GM19328 (cell line): ENCODE measurements at regions not wholly inside any gene's neighbourhood (a gene's known extent, or its start where the extent isn't known, plus 50 kb on each side); places are given as distances from the start of the nearest gene placed in this dataset.

Experiments used
- ATAC-seq: cut with Tn5 transposase; IDR thresholded peaks from one replicate; pipeline ENCODE4 v1.9.1; 2021; ENCODE audit warnings: mild to moderate bottlenecking, moderate library complexity; ENCODE audit not compliant: unreplicated experiment

- ATAC-seq: no peak
These were observed 894.5 kb upstream of the ACVR2A start for GRCh38 chr2:146950361-146950760.

GRCh38 chr2:146949400-146949799 lies 895.4 kb upstream of the ACVR2A start:
- no peak for ATAC-seq

- no peak for ATAC-seq
These were observed 900.2 kb upstream of the ACVR2A start for GRCh38 chr2:146944601-146945000.

- no peak for ATAC-seq
These were observed 904.7 kb upstream of the ACVR2A start for GRCh38 chr2:146939991-146940685.

GRCh38 chr2:146934921-146935320 lies 909.9 kb upstream of the ACVR2A start:
- no peak for ATAC-seq

- ATAC-seq: no peak
These were observed 913.7 kb upstream of the ACVR2A start for GRCh38 chr2:146931109-146931508.

- no peak for ATAC-seq
These were observed 917.6 kb upstream of the ACVR2A start for GRCh38 chr2:146927080-146927711.

GRCh38 chr2:146918280-146918679 lies 926.5 kb upstream of the ACVR2A start:
- no peak for ATAC-seq

- ATAC-seq: no peak
These were observed 927.3 kb upstream of the ACVR2A start for GRCh38 chr2:146917431-146918042.

- no peak for ATAC-seq
These were observed 927.9 kb upstream of the ACVR2A start for GRCh38 chr2:146916914-146917313.

- ATAC-seq: no peak
These were observed 931.4 kb upstream of the ACVR2A start for GRCh38 chr2:146913476-146913875.

GRCh38 chr2:146912536-146912935 lies 932.3 kb upstream of the ACVR2A start:
- ATAC-seq: no peak

GRCh38 chr2:146908776-146909175 lies 936.1 kb upstream of the ACVR2A start:
- ATAC-seq: no peak

GRCh38 chr2:146898083-146898482 lies 946.7 kb upstream of the ACVR2A start:
- ATAC-seq: no peak

- no peak for ATAC-seq
These were observed 950.3 kb upstream of the ACVR2A start for GRCh38 chr2:146894514-146894913.

GRCh38 chr2:146893500-146894041 lies 951.3 kb upstream of the ACVR2A start:
- ATAC-seq: no peak

GRCh38 chr2:146890491-146890890 lies 954.3 kb upstream of the ACVR2A start:
- no peak for ATAC-seq

- ATAC-seq: no peak
These were observed 964.9 kb upstream of the ACVR2A start for GRCh38 chr2:146879882-146880281.

- no peak for ATAC-seq
These were observed 970.6 kb upstream of the ACVR2A start for GRCh38 chr2:146874260-146874658.

GRCh38 chr2:146873646-146874259 lies 971.1 kb upstream of the ACVR2A start:
- ATAC-seq: no peak

- no peak for ATAC-seq
These were observed 971.8 kb upstream of the ACVR2A start for GRCh38 chr2:146873056-146873455.

GRCh38 chr2:146870691-146871090 lies 974.1 kb upstream of the ACVR2A start:
- no peak for ATAC-seq
